NT2/D1 (cell line): ENCODE measurements at regions not wholly inside any gene's neighbourhood (a gene's known extent, or its start where the extent isn't known, plus 50 kb on each side); places are given as distances from the start of the nearest gene placed in this dataset.

Source experiments
- DNase-seq: peaks from one replicate; pipeline ENCODE4 v3.0.0-alpha.2; 2011; ENCODE audit warnings: low read depth, low spot score
- H3K27me3 ChIP-seq: 2 replicates; pipeline ENCODE4 v1.6.0; 2011; ENCODE audit warnings: mild to moderate bottlenecking; ENCODE audit not compliant: insufficient read length, insufficient read depth
- H3K36me3 ChIP-seq: 2 replicates; pipeline ENCODE4 v1.6.1; 2011; ENCODE audit warnings: mild to moderate bottlenecking, low read length, mixed read lengths; ENCODE audit not compliant: insufficient read depth, insufficient read length
- H3K4me1 ChIP-seq: 2 replicates; pipeline ENCODE4 v1.5.1; 2011; ENCODE audit not compliant: insufficient read depth, insufficient read length
- H3K4me3 ChIP-seq: 2 replicates; pipeline ENCODE4 v1.5.1; 2011; ENCODE audit warnings: low read depth; ENCODE audit not compliant: insufficient read length
- H3K9ac ChIP-seq: 2 replicates; pipeline ENCODE4 v1.6.0; 2011; ENCODE audit warnings: low read depth; ENCODE audit not compliant: insufficient read length
- H3K9me3 ChIP-seq: 2 replicates; pipeline ENCODE4 v1.5.1; 2011; ENCODE audit warnings: mild to moderate bottlenecking, low read length; ENCODE audit not compliant: insufficient read depth
- SUZ12 ChIP-seq: IDR thresholded peaks from 2 replicates; pipeline ENCODE4 v1.6.1; 2011; ENCODE audit not compliant: insufficient read length, insufficient read depth; ENCODE audit errors: extremely low read depth
- YY1 ChIP-seq: IDR thresholded peaks from 2 replicates; pipeline ENCODE4 v1.6.1; 2011; ENCODE audit not compliant: insufficient read length, insufficient read depth
- ZNF274 ChIP-seq: IDR thresholded peaks from 2 replicates; pipeline ENCODE4 v1.6.1; 2011; ENCODE audit warnings: mild to moderate bottlenecking, low read depth, low read length

DNA sequence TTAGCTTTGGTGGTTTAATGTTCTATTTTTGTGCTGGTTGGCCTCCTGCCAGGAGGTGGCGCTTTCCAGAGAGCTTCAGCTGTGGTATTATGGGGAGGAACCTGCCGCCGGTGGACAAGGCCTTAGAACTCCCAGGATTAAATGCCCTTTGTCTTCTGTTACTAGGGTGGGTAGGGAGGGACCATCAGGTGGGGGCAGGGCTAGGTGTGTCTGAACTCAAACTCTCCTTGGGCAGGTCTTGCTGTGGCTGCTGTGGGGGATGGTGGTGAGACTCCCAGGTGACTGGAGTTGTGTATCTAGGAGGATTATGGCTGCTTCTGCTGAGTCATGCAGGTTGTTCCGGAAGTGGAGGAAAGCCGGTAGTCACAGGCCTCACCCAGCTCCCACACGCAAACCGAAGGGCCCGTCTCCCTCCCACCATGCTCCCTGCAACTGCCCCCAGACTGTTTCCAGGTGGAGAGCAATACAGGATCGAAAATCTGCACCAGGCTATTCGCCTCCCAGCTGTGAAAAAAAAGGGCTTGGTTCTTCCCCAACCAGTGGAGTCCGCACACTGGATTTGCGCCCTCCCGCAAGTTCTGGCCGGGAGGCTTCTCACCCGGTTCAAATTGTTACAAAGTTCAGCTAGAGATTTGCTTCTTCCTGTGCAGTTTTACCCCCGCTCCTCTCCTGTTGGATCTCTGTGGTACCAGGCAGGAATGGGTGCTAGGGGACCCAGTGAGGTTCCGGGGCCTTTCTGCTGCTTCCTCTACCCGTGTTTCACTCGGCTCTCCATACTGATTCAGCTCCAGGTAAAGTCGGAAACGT lies 220.5 kb downstream of the CENPF start:
- Histone ChIP-seq H3K9me3 (peaks cover 26% of the 10 kb centered on the region), H3K4me1 (no peaks in the 10 kb centered on the region), H3K4me3 (no peak overlapping the region), H3K36me3 (no peaks in the 10 kb centered on the region), H3K9ac (no peak overlapping the region), H3K27me3 (no peaks in the 10 kb centered on the region)
- no peak for DNase-seq
- TF ChIP-seq ZNF274 (no peak), YY1 (no peak), SUZ12 (no peak)

DNA sequence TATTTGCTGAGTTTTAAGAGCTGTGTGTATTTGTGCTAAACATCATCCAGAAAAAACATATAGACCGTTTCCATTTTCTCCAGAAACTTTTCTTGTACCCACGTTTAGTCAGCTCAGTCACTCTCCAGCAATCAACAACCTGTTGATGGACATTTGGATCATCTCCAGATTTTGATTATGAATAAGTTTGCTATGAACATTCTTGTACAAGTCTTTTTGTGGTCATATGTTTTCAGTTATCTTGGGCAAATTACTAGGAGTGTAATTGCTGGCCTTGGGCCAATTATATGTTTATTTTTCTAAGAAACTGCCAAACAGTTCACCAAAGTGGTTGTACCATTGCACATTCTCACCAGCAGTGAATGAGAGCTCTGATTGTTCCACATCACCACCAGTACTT lies 221.8 kb downstream of the CENPF start:
- Histone ChIP-seq H3K4me3 (no peak overlapping the region), H3K9me3 (peaks cover 28% of the 10 kb centered on the region), H3K9ac (no peak overlapping the region), H3K4me1 (no peaks in the 10 kb centered on the region), H3K27me3 (no peaks in the 10 kb centered on the region), H3K36me3 (no peaks in the 10 kb centered on the region)
- DNase-seq, result no peak
- no peak for TF ChIP-seq ZNF274

DNA sequence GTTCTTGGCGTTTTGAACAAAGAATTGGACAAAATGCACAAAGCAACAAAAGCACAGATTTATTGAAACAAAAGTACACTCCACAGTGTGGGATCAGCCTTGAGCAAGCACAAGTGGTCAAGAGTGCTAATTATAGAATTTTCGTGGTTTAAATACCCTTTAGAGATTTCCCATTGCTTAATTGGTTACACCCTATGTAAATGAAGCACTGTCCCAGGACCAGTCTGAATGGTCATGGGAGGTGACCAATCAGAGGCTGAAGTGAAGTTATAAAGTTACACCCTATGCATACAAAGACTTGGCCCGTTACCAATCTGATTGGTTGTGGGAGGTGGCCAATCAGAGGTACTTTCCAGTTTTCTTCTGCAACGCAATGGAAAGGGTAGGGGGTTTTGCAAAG lies 223.6 kb downstream of the CENPF start:
- peaks cover 28% of the 10 kb centered on the region for H3K9me3 ChIP-seq
- H3K36me3 ChIP-seq, result no peaks in the 10 kb centered on the region
- TF ChIP-seq ZNF274 (no peak), SUZ12 (no peak), YY1 (no peak)
- no peak overlapping the region for H3K4me3 ChIP-seq
- no peaks in the 10 kb centered on the region for H3K27me3 ChIP-seq
- H3K4me1 ChIP-seq, result no peaks in the 10 kb centered on the region
- H3K9ac ChIP-seq, result no peak overlapping the region
- no peak for DNase-seq

DNA sequence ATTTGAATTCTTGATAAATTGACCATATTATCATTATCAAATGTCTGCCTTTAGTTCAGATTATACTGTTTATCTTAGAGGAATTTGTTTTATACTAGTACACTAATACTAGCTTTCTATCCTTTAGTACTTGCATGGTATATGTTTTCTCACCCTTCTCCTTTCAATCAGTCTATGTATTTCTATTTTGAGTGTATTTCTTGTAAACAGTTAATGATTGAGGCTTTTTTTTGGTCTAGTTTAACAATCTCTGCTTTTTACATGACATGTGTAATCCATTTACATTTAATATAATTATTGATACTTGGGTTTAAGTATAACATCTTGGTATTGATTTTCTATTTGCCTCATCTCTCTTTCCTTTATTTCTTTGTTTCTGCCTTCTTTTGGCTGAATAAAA lies 224.9 kb downstream of the CENPF start:
- Histone ChIP-seq H3K9ac (no peak overlapping the region), H3K9me3 (peaks cover 28% of the 10 kb centered on the region), H3K4me3 (no peak overlapping the region), H3K36me3 (no peaks in the 10 kb centered on the region), H3K27me3 (no peaks in the 10 kb centered on the region), H3K4me1 (no peaks in the 10 kb centered on the region)
- DNase-seq, result no peak
- TF ChIP-seq YY1, result no peak
- no peak for TF ChIP-seq SUZ12
- no peak for TF ChIP-seq ZNF274

DNA sequence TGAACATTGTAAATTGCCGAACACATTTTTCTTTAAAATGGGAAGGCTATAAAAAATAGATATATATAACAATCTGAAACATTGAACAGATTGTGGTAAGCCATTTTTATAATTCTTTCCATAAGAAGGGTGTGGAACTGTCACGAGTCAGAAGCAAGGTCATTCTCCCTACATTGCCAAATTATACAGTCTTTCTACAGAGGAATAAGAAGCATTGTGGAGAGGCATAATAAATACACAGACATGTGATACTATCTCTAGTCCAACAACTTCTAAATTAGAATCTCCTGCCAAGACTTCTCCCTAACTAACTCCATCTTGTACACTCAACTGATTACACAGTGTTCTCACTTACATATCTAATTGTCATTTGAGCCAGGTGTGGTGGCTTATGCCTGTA lies 227.9 kb downstream of the CENPF start:
- Histone ChIP-seq H3K27me3 (no peaks in the 10 kb centered on the region), H3K9ac (no peak overlapping the region), H3K4me3 (no peak overlapping the region), H3K36me3 (no peaks in the 10 kb centered on the region), H3K9me3 (peaks cover 21% of the 10 kb centered on the region), H3K4me1 (no peaks in the 10 kb centered on the region)
- DNase-seq, result no peak
- no peak for TF ChIP-seq ZNF274
- no peak for TF ChIP-seq YY1
- TF ChIP-seq SUZ12, result no peak

DNA sequence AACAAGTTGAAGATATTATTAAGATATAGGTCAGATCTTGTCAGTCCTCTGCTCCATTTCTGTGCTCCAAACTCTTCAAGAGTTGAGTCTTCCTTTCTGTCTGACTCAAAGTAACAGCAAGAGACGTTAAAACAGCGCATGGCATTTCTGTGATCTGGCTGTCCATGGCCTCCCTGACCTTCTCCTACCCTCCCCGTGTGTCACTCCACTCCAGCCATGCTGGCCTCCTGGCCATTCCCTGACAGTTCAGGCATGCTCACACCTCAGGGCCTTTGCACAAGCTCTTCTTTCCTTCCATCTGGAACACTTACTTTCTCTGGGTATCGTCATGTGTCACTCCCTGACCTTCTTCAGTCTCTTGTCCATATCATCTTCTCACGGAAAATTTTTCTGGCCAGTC lies 229.0 kb downstream of the CENPF start:
- DNase-seq, result no peak
- peaks cover 18% of the 10 kb centered on the region for H3K9me3 ChIP-seq
- no peaks in the 10 kb centered on the region for H3K27me3 ChIP-seq
- TF ChIP-seq SUZ12 (no peak), ZNF274 (no peak), YY1 (no peak)
- no peak overlapping the region for H3K9ac ChIP-seq
- no peaks in the 10 kb centered on the region for H3K36me3 ChIP-seq
- H3K4me3 ChIP-seq, result no peak overlapping the region
- H3K4me1 ChIP-seq, result no peaks in the 10 kb centered on the region

DNA sequence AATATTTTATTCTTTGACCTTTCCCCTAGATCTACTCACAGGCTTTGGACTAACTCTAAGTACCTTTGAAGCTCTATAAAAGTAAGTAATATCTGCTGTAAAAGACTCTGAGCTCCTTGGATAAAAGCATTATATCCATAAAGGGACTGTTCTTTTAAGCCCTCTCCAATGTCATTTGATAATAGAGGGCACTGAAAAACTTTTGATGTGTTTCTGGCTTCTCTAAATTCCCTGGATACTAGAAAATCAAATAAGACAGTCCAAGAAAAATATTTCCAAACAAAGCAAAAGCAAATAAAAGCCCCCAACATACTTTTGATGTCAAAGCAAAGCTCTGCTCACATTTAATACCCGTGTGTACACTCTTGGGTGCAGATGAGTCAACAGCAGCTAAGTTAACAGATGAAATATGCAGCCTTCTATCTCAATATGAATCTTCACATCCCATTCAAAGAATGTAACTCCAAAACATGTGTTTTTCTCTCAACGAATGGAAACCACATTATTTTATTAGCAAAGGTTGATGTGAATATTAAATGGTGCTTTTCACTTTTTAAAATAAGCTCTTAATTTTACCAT lies 230.3 kb downstream of the CENPF start:
- no peaks in the 10 kb centered on the region for H3K36me3 ChIP-seq
- H3K4me1 ChIP-seq, result no peaks in the 10 kb centered on the region
- H3K27me3 ChIP-seq, result no peaks in the 10 kb centered on the region
- TF ChIP-seq YY1 (no peak), SUZ12 (no peak), ZNF274 (no peak)
- H3K9me3 ChIP-seq, result 0 out of 2 replicates have a peak, but pooled peaks cover 5% of the 10 kb centered on the region
- H3K4me3 ChIP-seq, result no peak overlapping the region
- no peak for DNase-seq
- H3K9ac ChIP-seq, result no peak overlapping the region
